Thoracic aorta (tissue), 2 donors: ENCODE measurements at regions not wholly inside any gene's neighbourhood (a gene's known extent, or its start where the extent isn't known, plus 50 kb on each side); places are given as distances from the start of the nearest gene placed in this dataset.

ENCODE experiments used
- ATAC-seq: fragments of 150-250 bp; one replicate; pipeline ENCODE4 v1.8.0; 2017; ENCODE audit warnings: low read depth; ENCODE audit not compliant: insufficient number of reproducible peaks, low FRiP score
- DNase-seq: peaks from one replicate; pipeline ENCODE4 v3.0.0-alpha.2; 2020; ENCODE audit warnings: low spot score
- H3K27ac ChIP-seq, 2 donors: fragments of 200-600 bp; sonication (generic); 1 replicate in 1 of 2; 2 replicates in 1 of 2; pipeline ENCODE4 v1.5.1; 2016; ENCODE audit warnings: mild to moderate bottlenecking in 2 of 2, moderate library complexity in 2 of 2
- H3K27me3 ChIP-seq: fragments of 200-600 bp; sonication (generic); replicated peaks from 2 replicates; pipeline ENCODE4 v1.6.0; 2016; ENCODE audit warnings: mild to moderate bottlenecking; ENCODE audit not compliant: insufficient read depth
- H3K36me3 ChIP-seq: fragments of 200-600 bp; sonication (generic); one replicate; pipeline ENCODE4 v1.5.1; 2016
- H3K4me1 ChIP-seq, 2 donors: fragments of 200-600 bp; sonication (generic); 1 replicate in 1 of 2; 2 replicates in 1 of 2; pipeline versions ENCODE4 v1.5.1 to v1.6.0; 2016; ENCODE audit warnings: low read depth in 2 of 2, mild to moderate bottlenecking in 1 of 2; ENCODE audit not compliant: control insufficient read depth in 1 of 2
- H3K4me3 ChIP-seq: fragments of 200-600 bp; sonication (generic); 2 replicates; pipeline ENCODE4 v1.5.1; 2016; ENCODE audit warnings: mild to moderate bottlenecking
- H3K9me3 ChIP-seq: fragments of 200-600 bp; sonication (generic); 2 replicates; pipeline ENCODE4 v1.5.1; 2016
- CTCF ChIP-seq: fragments of 200-600 bp; sonication (generic); IDR thresholded peaks from one replicate; pipeline ENCODE4 v1.5.1; 2019; ENCODE audit warnings: antibody characterized with exemption

DNA sequence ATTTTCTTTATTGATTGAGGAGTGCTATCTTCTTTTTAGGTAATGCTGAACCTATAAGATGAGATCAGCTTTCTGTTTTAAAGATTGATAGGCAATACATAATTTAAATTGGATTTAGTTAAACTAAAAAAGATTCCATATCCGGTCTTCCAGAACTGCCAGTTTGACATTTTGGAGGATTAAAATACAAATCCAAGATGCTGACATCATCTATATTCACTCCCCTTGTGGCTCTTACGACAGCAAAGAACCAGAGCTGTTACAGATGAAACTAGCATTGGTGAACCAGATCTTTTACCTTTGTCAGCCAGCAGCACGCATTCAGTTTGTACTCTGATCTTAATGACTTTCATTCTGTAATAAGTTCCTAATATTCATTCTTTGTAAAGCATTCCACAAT, 218.7 kb downstream of the ZIC4 start:
- no peaks in the 10 kb centered on the region for H3K27me3 ChIP-seq
- DNase-seq (no peak), ATAC-seq (no peak)
- H3K4me1 ChIP-seq: no peaks in the 10 kb centered on the region
- no peaks in the 10 kb centered on the region for H3K9me3 ChIP-seq
- no peak for TF ChIP-seq CTCF
- no peak overlapping the region for H3K27ac ChIP-seq
- no peaks in the 10 kb centered on the region for H3K36me3 ChIP-seq
- H3K4me3 ChIP-seq: no peak overlapping the region

GRCh38 chr3:147185781-147186180, 220.6 kb downstream of the ZIC4 start:
- H3K36me3 ChIP-seq: no peaks in the 10 kb centered on the region
- H3K27me3 ChIP-seq: no peaks in the 10 kb centered on the region
- H3K4me1 ChIP-seq: no peaks in the 10 kb centered on the region
- H3K9me3 ChIP-seq: no peaks in the 10 kb centered on the region
- ATAC-seq (no peak), DNase-seq (no peak)
- H3K27ac ChIP-seq: no peak overlapping the region
- no peak for TF ChIP-seq CTCF
- no peak overlapping the region for H3K4me3 ChIP-seq

- H3K4me1 ChIP-seq: no peaks in the 10 kb centered on the region
- DNase-seq (no peak), ATAC-seq (no peak)
- no peaks in the 10 kb centered on the region for H3K36me3 ChIP-seq
- H3K27ac ChIP-seq: no peak overlapping the region
- no peak for TF ChIP-seq CTCF
- no peak overlapping the region for H3K4me3 ChIP-seq
- no peaks in the 10 kb centered on the region for H3K27me3 ChIP-seq
- no peaks in the 10 kb centered on the region for H3K9me3 ChIP-seq
These were observed 221.5 kb downstream of the ZIC4 start for GRCh38 chr3:147184794-147185193.

DNA sequence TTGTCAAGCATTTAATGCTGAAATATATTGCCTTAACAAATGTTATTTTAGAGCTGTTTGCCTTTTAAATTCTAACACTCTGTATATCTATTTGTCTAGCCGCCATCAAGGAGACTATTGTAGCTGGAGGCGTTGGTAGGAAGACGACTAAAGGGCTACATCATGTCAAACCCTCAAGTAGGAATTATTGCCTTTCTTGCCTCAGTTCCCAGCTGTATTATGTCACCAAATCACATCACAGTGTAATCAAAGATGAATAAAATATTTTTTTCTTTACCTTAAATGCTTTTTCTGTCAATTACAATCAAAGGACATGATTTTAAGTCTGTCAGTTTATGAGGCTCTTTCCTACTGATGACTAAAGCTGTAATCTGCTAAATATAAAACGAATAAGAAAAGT, 233.1 kb downstream of the ZIC4 start:
- H3K36me3 ChIP-seq: no peaks in the 10 kb centered on the region
- no peaks in the 10 kb centered on the region for H3K9me3 ChIP-seq
- no peak overlapping the region for H3K4me3 ChIP-seq
- no peak overlapping the region for H3K27ac ChIP-seq
- no peak for TF ChIP-seq CTCF
- no peaks in the 10 kb centered on the region for H3K27me3 ChIP-seq
- H3K4me1 ChIP-seq: no peaks in the 10 kb centered on the region
- DNase-seq (no peak), ATAC-seq (no peak)

DNA sequence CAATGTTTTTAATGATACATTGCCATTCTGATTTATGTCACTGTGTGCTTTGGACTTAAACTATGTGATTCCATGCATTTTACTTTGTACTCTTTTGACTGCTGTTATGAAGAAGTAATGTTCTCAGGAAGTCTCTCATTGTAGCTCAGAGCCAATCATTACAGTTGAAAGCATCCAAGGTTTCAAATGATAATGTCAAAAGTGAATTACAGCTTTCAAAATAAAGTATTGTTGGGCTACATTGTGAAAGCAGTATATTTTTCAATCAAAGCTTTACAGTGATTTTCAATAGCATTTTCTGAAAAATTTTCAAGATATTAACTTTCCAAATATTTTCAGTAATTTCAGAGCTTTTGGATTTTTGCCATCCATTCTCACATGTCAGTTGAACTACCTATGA, 243.6 kb downstream of the ZIC4 start:
- DNase-seq (no peak), ATAC-seq (no peak)
- H3K4me1 ChIP-seq: no peaks in the 10 kb centered on the region
- H3K36me3 ChIP-seq: no peaks in the 10 kb centered on the region
- no peak overlapping the region for H3K4me3 ChIP-seq
- TF ChIP-seq CTCF: no peak
- H3K27me3 ChIP-seq: no peaks in the 10 kb centered on the region
- H3K9me3 ChIP-seq: no peaks in the 10 kb centered on the region
- H3K27ac ChIP-seq: no peak overlapping the region
